ENCODE measurements at regions not wholly inside any gene's neighbourhood (a gene's known extent, or its start where the extent isn't known, plus 50 kb on each side); places are given as distances from the start of the nearest gene placed in this dataset.

- Histone ChIP-seq H3K36me3 (ENCODE audit: control insufficient read depth, insufficient read depth, low read length) (no peaks in the 10 kb centered on the region), H4K20me1 (ENCODE audit: insufficient read depth, low read length) (no peaks in the 10 kb centered on the region), H3K4me3 (ENCODE audit: insufficient read depth, low read depth, low read length) (no peak overlapping the region), H3K23ac (ENCODE audit: low read depth, low read length) (no peak overlapping the region), H3K18ac (ENCODE audit: low read depth, low read length) (no peak overlapping the region), H3K14ac (replicated peaks; ENCODE audit: low read depth, low read length) (no peak overlapping the region), H3K4me1 (ENCODE audit: control insufficient read depth, insufficient read depth, low read length) (no peaks in the 10 kb centered on the region), H4K91ac (ENCODE audit: insufficient read depth, low read depth, low read length) (no peak overlapping the region), H2AFZ (replicated peaks; ENCODE audit: low read length, poor library complexity) (no peak overlapping the region), H3K79me1 (ENCODE audit: low read depth in 1 of 2, low read length in 2 of 2) (no peaks in the 10 kb centered on the region), H2AK5ac (ENCODE audit: low read depth, low read length) (no peak overlapping the region), H3K27me3 (ENCODE audit: control insufficient read depth, insufficient read depth, low read length) (no peaks in the 10 kb centered on the region), H2AK9ac (replicated peaks; ENCODE audit: low read depth, low read length, poor library complexity) (no peak overlapping the region), H3K9ac (ENCODE audit: low read depth, low read length) (no peak overlapping the region), H3K4me2 (ENCODE audit: low read depth, low read length) (no peak overlapping the region), H3K56ac (ENCODE audit: extremely low read depth, insufficient read depth, low read length) (no peak overlapping the region), H4K8ac (ENCODE audit: low read depth in 2 of 2, low read length in 2 of 2) (no peak overlapping the region), H3K27ac (ENCODE audit: insufficient read depth, low read length) (no peak overlapping the region), H2BK5ac (ENCODE audit: low read depth, low read length, poor library complexity, severe bottlenecking) (no peak overlapping the region), H2BK15ac (ENCODE audit: low read depth, low read length) (no peak overlapping the region), H3K9me3 (ENCODE audit: control insufficient read depth, insufficient read depth, low read length) (no peaks in the 10 kb centered on the region), H2BK120ac (ENCODE audit: low read depth, low read length) (no peak overlapping the region), H3K4ac (ENCODE audit: low read depth, low read length) (no peak overlapping the region), H2BK20ac (ENCODE audit: low read depth, low read length) (no peak overlapping the region), H3K9me1 (ENCODE audit: insufficient read depth, low read length) (no peaks in the 10 kb centered on the region), H4K5ac (ENCODE audit: low read depth, low read length) (no peak overlapping the region)
- POLR2A ChIA-PET (ENCODE audit: unreplicated experiment), result no interaction called here
- dilution Hi-C loops (cut with HindIII; ENCODE audit: low sequenced_read_pairs, unreplicated experiment), result no loop called here
- no TSS peak for BruUV-seq (replicated peaks)
- in situ Hi-C loops (cut with MboI; ENCODE audit: low sequenced_read_pairs), result no loop called here
- CTCF ChIA-PET, result no interaction called here
- TF ChIP-seq USF2 (IDR thresholded peaks at IDR 0.05; ENCODE audit: low read depth, low read length) (no peak), SMC3 (IDR thresholded peaks at IDR 0.05; ENCODE audit: low read depth, low read length) (no peak), CHD1 (IDR thresholded peaks at IDR 0.05; ENCODE audit: low read depth, low read length) (no peak), CEBPB (IDR thresholded peaks at IDR 0.05; ENCODE audit: low read depth, low read length) (no peak), RFX5 (IDR thresholded peaks at IDR 0.05; ENCODE audit: low read depth, low read length) (no peak), MAFK (IDR thresholded peaks at IDR 0.05; ENCODE audit: low read depth, low read length) (no peak), NFE2L2 (IDR thresholded peaks at IDR 0.05; ENCODE audit: low read depth, low read length) (no peak), MAZ (IDR thresholded peaks at IDR 0.05; ENCODE audit: borderline replicate concordance, low read depth, low read length) (no peak), MXI1 (IDR thresholded peaks at IDR 0.05; ENCODE audit: borderline replicate concordance, low read depth, low read length) (no peak), RCOR1 (IDR thresholded peaks at IDR 0.05; ENCODE audit: insufficient replicate concordance, low read length) (no peak), FOS (IDR thresholded peaks at IDR 0.05; ENCODE audit: low read depth, low read length) (no peak), POLR2A (IDR thresholded peaks at IDR 0.05; ENCODE audit: low read depth, low read length) (no peak), RAD21 (IDR thresholded peaks at IDR 0.05; ENCODE audit: low read length) (no peak), BHLHE40 (IDR thresholded peaks at IDR 0.05; ENCODE audit: low read depth, low read length) (no peak)
- TF ChIP-seq, protein P1, sequence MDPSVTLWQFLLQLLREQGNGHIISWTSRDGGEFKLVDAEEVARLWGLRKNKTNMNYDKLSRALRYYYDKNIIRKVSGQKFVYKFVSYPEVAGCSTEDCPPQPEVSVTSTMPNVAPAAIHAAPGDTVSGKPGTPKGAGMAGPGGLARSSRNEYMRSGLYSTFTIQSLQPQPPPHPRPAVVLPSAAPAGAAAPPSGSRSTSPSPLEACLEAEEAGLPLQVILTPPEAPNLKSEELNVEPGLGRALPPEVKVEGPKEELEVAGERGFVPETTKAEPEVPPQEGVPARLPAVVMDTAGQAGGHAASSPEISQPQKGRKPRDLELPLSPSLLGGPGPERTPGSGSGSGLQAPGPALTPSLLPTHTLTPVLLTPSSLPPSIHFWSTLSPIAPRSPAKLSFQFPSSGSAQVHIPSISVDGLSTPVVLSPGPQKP (IDR thresholded peaks at IDR 0.05; ENCODE audit: borderline replicate concordance, low read depth, low read length), result no peak
- TF ChIP-seq, protein P2, sequence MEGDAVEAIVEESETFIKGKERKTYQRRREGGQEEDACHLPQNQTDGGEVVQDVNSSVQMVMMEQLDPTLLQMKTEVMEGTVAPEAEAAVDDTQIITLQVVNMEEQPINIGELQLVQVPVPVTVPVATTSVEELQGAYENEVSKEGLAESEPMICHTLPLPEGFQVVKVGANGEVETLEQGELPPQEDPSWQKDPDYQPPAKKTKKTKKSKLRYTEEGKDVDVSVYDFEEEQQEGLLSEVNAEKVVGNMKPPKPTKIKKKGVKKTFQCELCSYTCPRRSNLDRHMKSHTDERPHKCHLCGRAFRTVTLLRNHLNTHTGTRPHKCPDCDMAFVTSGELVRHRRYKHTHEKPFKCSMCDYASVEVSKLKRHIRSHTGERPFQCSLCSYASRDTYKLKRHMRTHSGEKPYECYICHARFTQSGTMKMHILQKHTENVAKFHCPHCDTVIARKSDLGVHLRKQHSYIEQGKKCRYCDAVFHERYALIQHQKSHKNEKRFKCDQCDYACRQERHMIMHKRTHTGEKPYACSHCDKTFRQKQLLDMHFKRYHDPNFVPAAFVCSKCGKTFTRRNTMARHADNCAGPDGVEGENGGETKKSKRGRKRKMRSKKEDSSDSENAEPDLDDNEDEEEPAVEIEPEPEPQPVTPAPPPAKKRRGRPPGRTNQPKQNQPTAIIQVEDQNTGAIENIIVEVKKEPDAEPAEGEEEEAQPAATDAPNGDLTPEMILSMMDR (conservative IDR thresholded peaks at IDR 0.05; ENCODE audit: low read depth, low read length), result no peak
- intact Hi-C loops (cut with micrococcal nuclease), result no loop called here
- DNase-seq (no peak), ATAC-seq (ENCODE audit: low read depth) (no peak)
These were observed 345.0 kb downstream of the NDFIP2 start for GRCh38 chr13:79825959-79826358.

Data from IMR-90 (cell line).